ENCODE measurements at regions not wholly inside any gene's neighbourhood (a gene's known extent, or its start where the extent isn't known, plus 50 kb on each side); places are given as distances from the start of the nearest gene placed in this dataset.
"Not testable (repeated sequence)": the region's sequence is repeated elsewhere in the genome, so short reads cannot be mapped to it uniquely, and the experiment has no call there.

- Histone ChIP-seq H3K4me3 (ENCODE audit: low read length) (no peak overlapping the region), H3K36me3 (ENCODE audit: insufficient read depth, low read length) (no peaks in the 10 kb centered on the region), H3F3A (ENCODE audit: insufficient read depth, low read length, poor library complexity, severe bottlenecking) (no peaks in the 10 kb centered on the region), H2AFZ (ENCODE audit: low read depth, low read length) (no peak overlapping the region), H3K4me2 (ENCODE audit: low read length) (no peak overlapping the region), H3K79me2 (replicated peaks; ENCODE audit: insufficient read depth, low read length) (no peaks in the 10 kb centered on the region), H4K20me1 (ENCODE audit: insufficient read depth) (no peaks in the 10 kb centered on the region), H3K27me3 (ENCODE audit: insufficient read depth, low read depth, low read length) (no peaks in the 10 kb centered on the region), H3K9ac (ENCODE audit: low read length) (no peak overlapping the region), H3K9me3 (ENCODE audit: low read length) (no peaks in the 10 kb centered on the region), H3K27ac (ENCODE audit: low read length) (no peak overlapping the region), H3K9me2 (ENCODE audit: insufficient read depth, low read length) (no peaks in the 10 kb centered on the region)
- no peak for TF ChIP-seq MXI1 (conservative IDR thresholded peaks at IDR 0.05; ENCODE audit: poor library complexity, severe bottlenecking)
- TF ChIP-seq POLR2AphosphoS5 (IDR thresholded peaks at IDR 0.05): no peak
- no peak for TF ChIP-seq TAF1 (IDR thresholded peaks at IDR 0.05; ENCODE audit: low read depth)
- TF ChIP-seq CTCF (IDR thresholded peaks at IDR 0.05; ENCODE audit: poor library complexity, severe bottlenecking): no peak
- TF ChIP-seq EZH2 (IDR thresholded peaks at IDR 0.05; ENCODE audit: borderline replicate concordance, insufficient read depth, low read length, poor library complexity, severe bottlenecking): no peak
- TF ChIP-seq RAD21 (conservative IDR thresholded peaks at IDR 0.05): no peak
- TF ChIP-seq, protein P1, sequence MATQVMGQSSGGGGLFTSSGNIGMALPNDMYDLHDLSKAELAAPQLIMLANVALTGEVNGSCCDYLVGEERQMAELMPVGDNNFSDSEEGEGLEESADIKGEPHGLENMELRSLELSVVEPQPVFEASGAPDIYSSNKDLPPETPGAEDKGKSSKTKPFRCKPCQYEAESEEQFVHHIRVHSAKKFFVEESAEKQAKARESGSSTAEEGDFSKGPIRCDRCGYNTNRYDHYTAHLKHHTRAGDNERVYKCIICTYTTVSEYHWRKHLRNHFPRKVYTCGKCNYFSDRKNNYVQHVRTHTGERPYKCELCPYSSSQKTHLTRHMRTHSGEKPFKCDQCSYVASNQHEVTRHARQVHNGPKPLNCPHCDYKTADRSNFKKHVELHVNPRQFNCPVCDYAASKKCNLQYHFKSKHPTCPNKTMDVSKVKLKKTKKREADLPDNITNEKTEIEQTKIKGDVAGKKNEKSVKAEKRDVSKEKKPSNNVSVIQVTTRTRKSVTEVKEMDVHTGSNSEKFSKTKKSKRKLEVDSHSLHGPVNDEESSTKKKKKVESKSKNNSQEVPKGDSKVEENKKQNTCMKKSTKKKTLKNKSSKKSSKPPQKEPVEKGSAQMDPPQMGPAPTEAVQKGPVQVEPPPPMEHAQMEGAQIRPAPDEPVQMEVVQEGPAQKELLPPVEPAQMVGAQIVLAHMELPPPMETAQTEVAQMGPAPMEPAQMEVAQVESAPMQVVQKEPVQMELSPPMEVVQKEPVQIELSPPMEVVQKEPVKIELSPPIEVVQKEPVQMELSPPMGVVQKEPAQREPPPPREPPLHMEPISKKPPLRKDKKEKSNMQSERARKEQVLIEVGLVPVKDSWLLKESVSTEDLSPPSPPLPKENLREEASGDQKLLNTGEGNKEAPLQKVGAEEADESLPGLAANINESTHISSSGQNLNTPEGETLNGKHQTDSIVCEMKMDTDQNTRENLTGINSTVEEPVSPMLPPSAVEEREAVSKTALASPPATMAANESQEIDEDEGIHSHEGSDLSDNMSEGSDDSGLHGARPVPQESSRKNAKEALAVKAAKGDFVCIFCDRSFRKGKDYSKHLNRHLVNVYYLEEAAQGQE (IDR thresholded peaks at IDR 0.05; ENCODE audit: borderline replicate concordance): no peak
- TF ChIP-seq EP300 (conservative IDR thresholded peaks at IDR 0.05; ENCODE audit: poor library complexity, severe bottlenecking): no peak
Measured at GRCh38 chr1:166600574-166600973, 238.7 kb upstream of the POGK start.

DNA sequence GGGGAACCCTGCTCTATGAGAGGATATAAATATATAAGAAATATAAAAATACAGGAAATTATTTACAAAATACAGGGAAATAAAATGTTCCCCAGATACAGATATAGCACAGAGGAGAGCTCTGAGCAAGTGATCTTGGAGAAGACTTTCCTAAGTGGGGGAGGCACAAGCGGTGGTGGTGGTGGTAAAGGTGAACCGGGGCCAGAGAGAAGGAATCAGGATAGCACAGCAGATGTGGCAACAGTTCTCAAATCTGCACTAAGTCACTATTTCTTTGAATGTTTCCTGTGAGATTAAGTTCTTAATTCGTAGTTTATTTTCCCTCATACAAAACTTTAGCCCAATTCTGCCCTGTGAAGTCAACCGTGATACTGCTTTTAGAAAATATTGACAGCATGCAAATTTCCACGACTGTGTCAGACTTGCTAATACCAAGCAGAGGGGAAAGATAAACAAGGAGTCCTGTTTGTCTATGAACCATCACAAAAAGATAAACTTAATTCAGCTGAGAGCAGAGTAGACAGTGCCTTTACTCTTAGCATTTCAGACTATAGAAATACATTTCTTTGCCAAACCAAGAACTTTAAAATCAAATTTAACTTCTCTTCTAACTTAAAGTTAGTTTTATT lies 237.5 kb upstream of the POGK start:
- no peak overlapping the region for H3K4me2 ChIP-seq (ENCODE audit: low read length)
- no peaks in the 10 kb centered on the region for H3K79me2 ChIP-seq (replicated peaks; ENCODE audit: insufficient read depth, low read length)
- H3K9ac ChIP-seq (ENCODE audit: low read length): no peak overlapping the region
- H3K27me3 ChIP-seq (ENCODE audit: insufficient read depth, low read depth, low read length): no peaks in the 10 kb centered on the region
- no peaks in the 10 kb centered on the region for H3K9me3 ChIP-seq (ENCODE audit: low read length)
- H3K27ac ChIP-seq (ENCODE audit: low read length): no peak overlapping the region
- H3F3A ChIP-seq (ENCODE audit: insufficient read depth, low read length, poor library complexity, severe bottlenecking): no peaks in the 10 kb centered on the region
- no peak overlapping the region for H2AFZ ChIP-seq (ENCODE audit: low read depth, low read length)
- H3K4me3 ChIP-seq (ENCODE audit: low read length): no peak overlapping the region
- H3K36me3 ChIP-seq (ENCODE audit: insufficient read depth, low read length): no peaks in the 10 kb centered on the region
- no peaks in the 10 kb centered on the region for H3K9me2 ChIP-seq (ENCODE audit: insufficient read depth, low read length)
- TF ChIP-seq, protein P1 (IDR thresholded peaks at IDR 0.05; ENCODE audit: borderline replicate concordance): no peak
- TF ChIP-seq SMC3 (conservative IDR thresholded peaks at IDR 0.05; ENCODE audit: poor library complexity) (no peak), EP300 (conservative IDR thresholded peaks at IDR 0.05; ENCODE audit: poor library complexity, severe bottlenecking) (no peak), TAF1 (IDR thresholded peaks at IDR 0.05; ENCODE audit: low read depth) (no peak), RAD21 (conservative IDR thresholded peaks at IDR 0.05) (no peak), CTCF (IDR thresholded peaks at IDR 0.05; ENCODE audit: poor library complexity, severe bottlenecking) (no peak), MXI1 (conservative IDR thresholded peaks at IDR 0.05; ENCODE audit: poor library complexity, severe bottlenecking) (no peak), EZH2 (IDR thresholded peaks at IDR 0.05; ENCODE audit: borderline replicate concordance, insufficient read depth, low read length, poor library complexity, severe bottlenecking) (no peak), POLR2AphosphoS5 (IDR thresholded peaks at IDR 0.05) (no peak)
- no peaks in the 10 kb centered on the region for H4K20me1 ChIP-seq (ENCODE audit: insufficient read depth)

DNA sequence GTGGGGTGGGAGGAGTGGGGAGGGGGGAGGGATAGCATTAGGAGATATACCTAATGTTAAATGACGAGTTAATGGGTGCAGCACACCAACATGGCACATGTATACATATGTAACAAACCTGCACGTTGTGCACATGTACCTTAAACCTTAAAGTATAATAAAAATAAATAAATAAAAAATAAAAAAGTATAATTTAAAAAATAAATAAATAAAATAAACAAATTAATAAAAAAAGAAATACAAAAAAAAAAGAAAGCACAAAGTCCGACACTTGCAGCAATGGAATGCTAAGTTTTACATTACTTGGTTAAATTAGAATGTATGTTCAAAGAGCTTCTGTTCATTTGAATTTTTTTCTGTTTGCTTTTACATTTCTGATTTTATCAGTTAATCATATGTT lies 236.5 kb upstream of the POGK start:
- H3F3A ChIP-seq (ENCODE audit: insufficient read depth, low read length, poor library complexity, severe bottlenecking); H3K36me3 ChIP-seq (ENCODE audit: insufficient read depth, low read length); H3K27ac ChIP-seq (ENCODE audit: low read length); H3K4me2 ChIP-seq (ENCODE audit: low read length); H3K9ac ChIP-seq (ENCODE audit: low read length); H2AFZ ChIP-seq (ENCODE audit: low read depth, low read length); H3K9me3 ChIP-seq (ENCODE audit: low read length); H3K4me3 ChIP-seq (ENCODE audit: low read length); H3K9me2 ChIP-seq (ENCODE audit: insufficient read depth, low read length); H3K79me2 ChIP-seq (replicated peaks; ENCODE audit: insufficient read depth, low read length); H4K20me1 ChIP-seq (ENCODE audit: insufficient read depth); H3K27me3 ChIP-seq (ENCODE audit: insufficient read depth, low read depth, low read length): not testable (repeated sequence)

Measured in neural cell (in vitro differentiated cells).